UCSD-AML1 (cell line): ENCODE measurements at regions not wholly inside any gene's neighbourhood (a gene's known extent, or its start where the extent isn't known, plus 50 kb on each side); places are given as distances from the start of the nearest gene placed in this dataset.

Source experiments
- DNase-seq: peaks from one replicate; lab custom pipeline; 2025; ENCODE audit not compliant: unreplicated experiment; lab: John Stamatoyannopoulos, UW

GRCh38 chr21:32135401-32136363 is 143.2 kb downstream of the MIS18A start:
- DNase-seq = no peak

- DNase-seq = no peak
These were observed 144.3 kb downstream of the MIS18A start for GRCh38 chr21:32134441-32135130.

- no peak for DNase-seq
These were observed 146.0 kb downstream of the MIS18A start for GRCh38 chr21:32132881-32133280.

- DNase-seq = no peak
These were observed 146.4 kb downstream of the MIS18A start for GRCh38 chr21:32132409-32132808.

GRCh38 chr21:32131960-32132359 is 146.9 kb downstream of the MIS18A start:
- no peak for DNase-seq

GRCh38 chr21:32131164-32131563 is 147.7 kb downstream of the MIS18A start:
- no peak for DNase-seq

- no peak for DNase-seq
These were observed 148.6 kb downstream of the MIS18A start for GRCh38 chr21:32130031-32130891.

GRCh38 chr21:32127081-32127480 is 151.8 kb downstream of the MIS18A start:
- DNase-seq = no peak

- no peak for DNase-seq
These were observed 156.8 kb downstream of the MIS18A start for GRCh38 chr21:32122082-32122481.

GRCh38 chr21:32120230-32120629 is 158.6 kb downstream of the MIS18A start:
- DNase-seq = no peak

GRCh38 chr21:32119811-32120210 is 159.0 kb downstream of the MIS18A start:
- no peak for DNase-seq

- DNase-seq = no peak
These were observed 159.5 kb downstream of the MIS18A start for GRCh38 chr21:32119389-32119788.

- DNase-seq = no peak
These were observed 164.3 kb downstream of the MIS18A start for GRCh38 chr21:32114419-32115035.

- no peak for DNase-seq
These were observed 165.4 kb downstream of the MIS18A start for GRCh38 chr21:32113486-32113885.

- no peak for DNase-seq
These were observed 166.7 kb downstream of the MIS18A start for GRCh38 chr21:32112195-32112594.

- no peak for DNase-seq
These were observed 170.3 kb downstream of the MIS18A start for GRCh38 chr21:32108566-32108965.

GRCh38 chr21:32103361-32103760 is 175.5 kb downstream of the MIS18A start:
- DNase-seq = no peak

- no peak for DNase-seq
These were observed 176.4 kb downstream of the MIS18A start for GRCh38 chr21:32102426-32102825.

GRCh38 chr21:32101277-32101676 is 177.6 kb downstream of the MIS18A start:
- no peak for DNase-seq

GRCh38 chr21:32100423-32100822 is 178.4 kb downstream of the MIS18A start:
- no peak for DNase-seq
